KOPT-K1 (cell line): ENCODE measurements at regions not wholly inside any gene's neighbourhood (a gene's known extent, or its start where the extent isn't known, plus 50 kb on each side); places are given as distances from the start of the nearest gene placed in this dataset.

Source experiments
- H3K27ac ChIP-seq: fragments of 200-600 bp; sonication (generic); 2 replicates; pipeline ENCODE4 v1.5.1; 2016; ENCODE audit warnings: antibody characterized with exemption, mild to moderate bottlenecking, low read depth, low read length; ENCODE audit not compliant: poor library complexity, severe bottlenecking
- H3K36me3 ChIP-seq: fragments of 200-600 bp; sonication (generic); 2 replicates; pipeline ENCODE4 v1.5.1; 2017; ENCODE audit warnings: antibody characterized with exemption, mild to moderate bottlenecking, low read length, moderate library complexity; ENCODE audit not compliant: insufficient read depth
- H3K9me3 ChIP-seq: fragments of 200-600 bp; sonication (generic); 2 replicates; pipeline ENCODE4 v1.5.1; 2017; ENCODE audit warnings: antibody characterized with exemption, low read length, mild to moderate bottlenecking; ENCODE audit not compliant: insufficient read depth, poor library complexity, severe bottlenecking

DNA sequence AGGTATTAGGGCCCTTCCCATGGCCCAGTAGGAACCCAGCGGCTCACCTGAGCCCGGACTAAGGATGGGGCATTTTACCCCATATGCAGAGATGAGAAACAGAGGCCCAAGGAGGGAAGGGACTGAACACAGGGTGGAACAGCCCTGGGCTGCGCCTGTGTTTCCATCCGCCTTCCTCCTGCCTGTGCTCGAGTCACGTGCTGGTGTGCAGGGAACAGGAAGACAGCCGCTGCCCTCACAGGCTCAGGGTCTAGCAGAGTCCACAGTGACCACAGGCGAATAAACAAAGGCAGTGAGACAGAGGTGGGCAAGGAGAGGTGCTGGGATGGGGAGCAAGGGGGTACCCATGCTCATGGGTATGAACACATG, 129.4 kb downstream of the C9orf50 start:
- H3K9me3 ChIP-seq, result no peaks in the 10 kb centered on the region
- H3K36me3 ChIP-seq, result no peaks in the 10 kb centered on the region
- no peak overlapping the region for H3K27ac ChIP-seq

DNA sequence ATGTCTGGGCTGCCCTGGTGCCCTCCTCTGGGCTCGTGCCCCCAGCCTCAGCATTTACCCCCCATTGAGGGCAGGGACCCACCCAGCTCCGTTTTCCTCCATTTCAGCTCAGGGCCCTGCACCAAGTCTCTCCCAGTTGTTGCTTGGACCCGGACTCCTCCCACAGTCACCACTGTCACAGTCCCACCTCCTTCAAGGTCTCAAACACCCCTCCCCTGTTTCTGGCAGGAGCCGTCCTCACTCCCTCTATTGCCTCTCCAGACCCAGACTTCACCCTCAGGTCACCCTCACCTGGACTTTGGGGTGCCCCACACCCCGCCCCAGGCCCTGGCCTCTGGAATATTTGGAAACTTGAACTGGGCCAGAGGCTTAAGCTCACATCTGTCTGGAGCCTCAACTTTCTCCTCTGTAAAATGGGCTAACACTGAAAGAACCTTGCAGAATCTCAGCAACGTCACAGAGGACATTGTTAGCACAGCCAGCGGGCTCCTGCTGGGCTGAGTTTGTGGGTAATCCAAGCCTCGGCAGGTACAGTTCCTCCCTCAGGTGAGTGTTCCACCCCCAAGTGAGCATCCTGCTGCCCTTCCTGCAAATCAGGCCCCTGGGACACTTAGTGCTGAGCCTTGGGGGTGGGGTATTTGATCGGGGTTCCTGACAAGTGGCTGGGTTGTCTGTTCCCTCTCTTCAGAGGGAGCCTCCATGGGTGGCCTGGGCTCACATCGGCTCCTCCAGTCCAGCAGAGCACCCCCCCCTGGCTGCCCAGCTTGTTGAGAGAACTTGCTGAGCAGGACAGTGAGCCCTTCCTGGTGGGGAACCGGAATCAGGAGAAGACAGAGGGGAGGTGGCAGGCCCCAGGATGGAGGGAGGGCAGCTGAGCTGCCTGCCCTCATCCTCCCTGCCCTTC, 130.1 kb downstream of the C9orf50 start:
- no peaks in the 10 kb centered on the region for H3K36me3 ChIP-seq
- H3K9me3 ChIP-seq, result no peaks in the 10 kb centered on the region
- H3K27ac ChIP-seq, result no peak overlapping the region

DNA sequence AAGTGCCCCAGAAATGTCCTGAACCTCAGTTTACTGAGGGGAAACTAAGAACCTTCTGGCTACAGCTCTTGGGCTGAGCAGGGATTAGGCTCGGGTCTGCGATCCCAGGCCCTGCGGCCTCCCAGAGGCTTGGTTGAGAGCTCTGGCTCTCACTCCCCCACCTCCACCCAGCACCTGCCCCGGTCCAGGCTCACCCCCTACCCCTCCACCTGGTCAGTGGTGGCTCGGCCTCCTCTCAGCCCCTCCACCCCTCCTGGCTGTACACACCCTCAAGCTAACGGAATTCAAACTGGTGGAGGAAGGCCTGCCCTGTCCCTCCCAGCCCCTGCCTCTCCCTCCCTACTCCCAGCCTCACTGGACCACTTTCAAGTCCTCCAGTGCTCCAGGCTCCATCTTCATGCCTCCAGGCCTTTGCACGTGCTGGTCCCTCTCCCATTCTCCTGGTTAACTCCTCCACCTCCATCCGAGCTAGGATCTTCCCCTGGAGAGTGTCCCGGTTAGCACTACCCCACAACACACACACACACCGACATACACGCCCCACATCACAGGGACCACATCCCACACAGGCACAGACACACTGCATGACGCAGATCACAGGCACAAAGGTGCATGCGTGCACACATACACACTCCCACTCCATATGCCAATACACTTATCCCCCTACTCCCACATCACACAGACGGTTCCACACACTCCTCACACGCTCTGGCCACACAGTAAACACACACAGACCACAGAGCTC, 130.9 kb downstream of the C9orf50 start:
- Histone ChIP-seq H3K27ac (no peak overlapping the region), H3K36me3 (no peaks in the 10 kb centered on the region), H3K9me3 (no peaks in the 10 kb centered on the region)

DNA sequence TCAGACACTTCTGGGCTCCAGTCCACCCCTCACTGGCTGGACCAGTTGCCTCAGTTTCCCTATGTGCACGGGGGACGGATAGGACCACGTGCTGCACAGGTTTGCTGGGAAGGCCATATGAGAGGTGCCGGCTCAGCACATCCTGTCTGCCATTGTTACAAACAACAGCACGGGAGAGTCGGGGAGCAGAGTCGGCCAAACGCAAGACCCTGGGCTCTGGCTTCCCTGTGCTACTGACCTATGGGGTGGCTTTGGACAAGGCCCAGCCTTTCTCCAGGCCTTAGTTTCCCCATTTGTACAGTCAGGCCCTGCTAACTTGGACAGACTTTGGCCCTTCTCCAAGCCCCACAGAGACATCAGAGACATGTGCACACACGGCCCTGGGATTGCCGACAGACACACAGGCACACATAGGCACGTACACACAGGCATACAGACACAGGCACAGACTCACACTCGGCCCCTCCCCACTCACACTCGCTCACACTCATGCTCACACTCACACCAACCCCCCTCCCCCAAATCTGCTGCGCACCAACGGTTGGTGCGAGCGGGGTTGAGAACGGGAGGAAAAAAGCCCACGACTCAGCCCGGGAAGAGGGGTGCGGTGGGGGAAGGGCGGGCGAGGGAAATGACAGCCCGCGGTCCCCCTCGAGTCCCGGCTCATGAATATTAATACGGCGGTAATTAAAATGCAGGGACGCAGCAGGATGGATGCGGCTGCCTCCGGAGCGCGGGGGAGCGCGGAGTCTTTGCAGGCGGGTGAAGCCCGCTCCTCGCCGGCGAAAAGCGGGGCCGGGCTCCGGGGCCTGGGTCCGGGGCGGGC, 133.0 kb downstream of the C9orf50 start:
- no peaks in the 10 kb centered on the region for H3K36me3 ChIP-seq
- no peaks in the 10 kb centered on the region for H3K9me3 ChIP-seq
- no peak overlapping the region for H3K27ac ChIP-seq

DNA sequence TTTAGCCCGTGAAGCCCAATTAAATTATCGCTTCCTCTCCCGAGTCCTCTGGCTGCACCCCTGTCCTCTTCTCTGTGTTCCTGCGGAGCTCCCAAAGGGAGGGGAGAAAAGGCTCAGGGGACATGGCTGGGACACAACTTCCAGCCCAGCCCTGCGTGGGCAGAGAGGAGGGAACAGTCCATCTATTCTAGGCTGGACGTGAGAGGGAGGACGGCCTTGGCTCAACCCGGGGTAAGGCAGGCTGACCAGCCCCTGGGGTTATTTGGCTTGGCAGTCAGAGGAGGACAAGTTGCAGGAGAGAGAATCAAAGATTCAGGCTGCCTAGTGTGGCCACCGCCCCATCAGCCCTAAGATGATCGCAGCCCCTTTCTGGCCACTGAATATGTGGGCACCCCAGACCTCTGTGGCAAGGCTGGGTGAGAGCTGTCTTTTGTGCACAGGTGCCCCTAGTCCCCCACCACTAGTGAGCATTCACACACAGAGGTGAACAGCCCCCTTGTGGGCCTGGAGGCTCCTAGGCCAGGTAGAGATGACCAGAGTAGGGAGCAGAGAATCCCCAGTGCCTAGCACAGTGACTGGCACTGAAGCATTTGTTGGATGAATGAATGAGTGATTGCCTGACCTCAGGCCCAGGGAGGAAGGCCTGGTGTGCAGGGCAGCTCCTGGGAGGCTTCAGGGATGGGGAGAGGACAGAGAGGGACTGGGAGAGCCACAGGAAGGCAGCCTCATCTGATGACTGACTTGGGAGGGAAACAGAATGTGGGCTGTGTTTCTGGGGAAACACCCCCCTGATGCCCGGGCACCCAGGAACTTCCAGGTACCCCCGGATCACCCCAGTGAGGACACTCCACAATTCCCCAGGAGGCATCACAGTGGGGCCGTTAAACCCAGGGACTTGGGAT, 133.9 kb downstream of the C9orf50 start:
- Histone ChIP-seq H3K27ac (no peak overlapping the region), H3K9me3 (no peaks in the 10 kb centered on the region), H3K36me3 (no peaks in the 10 kb centered on the region)

DNA sequence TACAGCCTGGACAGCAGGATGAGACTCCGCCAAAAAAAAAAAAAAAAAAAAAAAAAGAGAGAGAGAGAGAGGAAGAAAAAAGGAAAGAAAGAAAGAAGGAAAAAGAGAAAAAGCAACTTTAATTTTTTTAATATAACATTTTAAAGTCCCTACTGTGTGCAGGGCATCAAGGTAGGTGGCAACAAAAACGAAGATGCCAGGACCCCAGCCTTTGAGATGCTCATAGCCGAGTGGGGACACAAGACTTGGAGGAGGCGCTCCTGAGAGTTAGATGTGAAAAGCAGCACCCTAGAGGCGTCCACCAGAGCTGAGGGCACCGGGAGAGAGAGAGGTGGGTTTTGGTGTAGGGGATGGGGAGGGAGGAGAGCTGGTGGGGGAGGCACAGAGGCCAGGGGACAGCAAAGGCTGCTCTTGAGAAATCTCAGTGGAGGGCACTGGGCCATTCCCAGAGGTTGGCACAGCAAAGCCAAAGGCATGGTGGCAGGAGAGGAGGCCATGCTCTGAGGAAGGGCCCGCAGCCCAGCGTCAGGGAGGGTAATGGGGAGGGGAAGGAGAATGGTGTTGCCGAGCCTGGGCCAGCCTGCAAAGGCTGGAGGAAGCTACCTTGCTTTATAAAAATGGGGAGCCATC, 135.6 kb downstream of the C9orf50 start:
- Histone ChIP-seq H3K9me3 (no peaks in the 10 kb centered on the region), H3K27ac (no peak overlapping the region), H3K36me3 (no peaks in the 10 kb centered on the region)

DNA sequence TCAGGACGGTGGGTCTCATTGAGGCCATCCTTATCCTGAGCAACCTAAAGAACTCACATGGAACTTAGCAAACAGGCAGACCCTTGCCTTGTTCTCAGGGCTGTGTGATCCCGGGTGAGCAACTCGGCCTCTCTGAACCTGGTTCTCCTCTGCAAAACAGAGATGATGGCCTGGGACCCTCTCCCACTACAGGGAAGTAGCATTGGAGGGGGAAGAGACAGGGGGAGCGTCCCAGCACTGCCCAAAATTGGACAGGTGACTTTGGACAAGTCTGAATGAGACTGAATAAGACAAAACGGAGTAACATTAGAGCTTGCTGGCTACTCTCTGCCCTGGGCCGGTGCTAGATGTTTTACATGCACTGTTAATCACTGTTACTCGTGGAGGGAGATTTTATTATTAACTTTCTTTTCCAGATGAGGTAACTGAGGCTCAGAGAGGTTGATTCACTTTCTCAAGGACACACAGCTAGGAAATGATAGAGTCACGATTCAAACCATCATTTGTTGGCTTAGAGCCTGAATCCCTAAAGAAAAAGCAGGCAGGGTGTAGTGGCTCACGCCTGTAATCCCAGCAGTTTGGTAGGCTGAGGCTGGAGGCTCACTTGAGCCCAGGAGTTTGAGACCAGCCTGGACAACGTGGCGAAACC, 136.4 kb downstream of the C9orf50 start:
- no peaks in the 10 kb centered on the region for H3K36me3 ChIP-seq
- no peak overlapping the region for H3K27ac ChIP-seq
- no peaks in the 10 kb centered on the region for H3K9me3 ChIP-seq

DNA sequence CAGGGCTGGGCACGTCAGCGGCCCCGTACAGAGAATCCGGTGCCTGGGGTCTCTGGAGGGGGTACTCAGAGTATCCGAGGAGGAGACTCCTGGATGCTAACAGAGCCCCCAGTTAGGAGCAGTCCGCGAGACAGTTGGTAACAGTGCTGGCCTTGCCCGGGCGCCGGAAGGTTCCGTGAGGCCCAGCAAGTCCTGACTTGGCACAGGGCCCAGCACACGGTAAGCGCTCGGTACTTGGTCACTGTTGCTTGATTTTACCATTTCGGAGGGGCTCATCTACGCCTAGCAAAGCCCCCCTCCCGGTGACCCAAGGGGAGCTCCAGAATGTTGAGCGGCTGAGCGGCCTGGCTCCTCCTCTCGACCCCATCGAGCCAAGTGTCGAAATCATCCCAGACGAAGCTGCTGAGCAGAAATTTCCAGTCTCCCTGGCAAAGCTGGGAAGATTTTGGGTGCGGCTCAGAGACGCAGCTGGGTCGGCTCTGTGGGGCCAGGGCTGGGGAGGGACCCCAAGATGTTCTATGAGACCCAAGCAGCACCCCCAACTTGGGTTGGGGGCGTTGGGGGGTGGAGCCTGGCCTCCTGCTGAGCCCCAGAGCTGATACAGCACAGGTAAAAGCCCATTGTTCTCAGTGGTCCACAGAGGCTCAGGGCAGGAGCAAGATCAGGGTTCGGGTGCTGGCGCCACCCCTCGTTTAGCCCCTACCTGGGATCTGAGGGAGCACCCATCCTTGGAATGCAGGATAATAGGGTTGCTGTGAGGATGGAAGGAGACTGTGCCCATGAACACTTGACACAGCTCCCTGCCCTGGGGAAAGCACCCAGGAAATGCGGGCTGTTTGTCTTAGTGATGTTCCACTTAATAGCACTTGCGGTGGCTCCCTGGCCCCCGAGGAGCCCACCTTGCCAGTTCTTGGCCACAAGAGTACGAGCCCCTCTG, 137.2 kb downstream of the C9orf50 start:
- H3K9me3 ChIP-seq, result no peaks in the 10 kb centered on the region
- no peaks in the 10 kb centered on the region for H3K36me3 ChIP-seq
- no peak overlapping the region for H3K27ac ChIP-seq

DNA sequence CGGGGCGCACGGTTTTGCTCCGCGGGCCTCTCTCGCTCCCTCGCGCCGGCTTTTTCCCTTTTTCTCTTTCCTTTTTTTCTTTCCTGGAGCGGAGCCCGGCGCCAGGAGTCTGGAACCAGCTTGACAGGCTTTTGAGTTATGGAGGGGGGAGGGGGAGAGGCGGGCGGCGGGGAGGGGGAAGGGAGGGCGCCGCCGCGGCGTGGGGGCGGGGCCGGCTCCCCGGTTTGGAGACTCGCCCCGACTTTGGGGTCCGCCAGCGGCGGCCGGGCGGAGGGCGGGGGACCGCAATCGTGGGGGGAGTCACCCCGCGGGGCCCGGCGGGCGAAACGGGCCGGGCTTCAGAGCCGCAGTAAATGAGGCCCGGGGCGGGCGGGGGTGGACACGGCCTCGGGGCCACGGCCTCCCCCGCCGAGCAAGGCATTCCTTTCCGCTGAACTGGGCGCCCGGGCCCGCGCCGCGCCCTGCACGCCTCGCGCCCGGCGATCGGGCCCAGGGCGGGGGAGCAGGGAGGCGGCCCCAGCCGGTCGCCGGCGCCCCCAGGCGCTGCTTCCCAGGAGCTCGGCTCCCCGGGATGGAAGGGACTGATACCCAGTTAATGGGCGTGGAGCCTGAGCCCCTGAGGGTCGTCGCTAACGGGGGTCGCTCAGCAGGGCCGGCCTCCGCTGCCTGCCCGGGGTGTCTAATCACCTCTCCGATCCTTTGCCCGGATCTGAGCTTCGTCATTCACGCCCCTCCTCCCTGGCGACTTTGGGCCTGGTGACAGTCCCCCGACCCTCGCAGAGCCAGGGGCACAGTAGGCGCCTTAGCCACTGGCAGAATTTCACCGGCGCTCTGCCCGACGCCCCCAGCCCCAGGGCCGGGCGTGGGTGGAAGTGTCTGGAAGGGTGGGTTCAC, 138.1 kb downstream of the C9orf50 start:
- Histone ChIP-seq H3K9me3 (no peaks in the 10 kb centered on the region), H3K36me3 (no peaks in the 10 kb centered on the region), H3K27ac (no peak overlapping the region)

DNA sequence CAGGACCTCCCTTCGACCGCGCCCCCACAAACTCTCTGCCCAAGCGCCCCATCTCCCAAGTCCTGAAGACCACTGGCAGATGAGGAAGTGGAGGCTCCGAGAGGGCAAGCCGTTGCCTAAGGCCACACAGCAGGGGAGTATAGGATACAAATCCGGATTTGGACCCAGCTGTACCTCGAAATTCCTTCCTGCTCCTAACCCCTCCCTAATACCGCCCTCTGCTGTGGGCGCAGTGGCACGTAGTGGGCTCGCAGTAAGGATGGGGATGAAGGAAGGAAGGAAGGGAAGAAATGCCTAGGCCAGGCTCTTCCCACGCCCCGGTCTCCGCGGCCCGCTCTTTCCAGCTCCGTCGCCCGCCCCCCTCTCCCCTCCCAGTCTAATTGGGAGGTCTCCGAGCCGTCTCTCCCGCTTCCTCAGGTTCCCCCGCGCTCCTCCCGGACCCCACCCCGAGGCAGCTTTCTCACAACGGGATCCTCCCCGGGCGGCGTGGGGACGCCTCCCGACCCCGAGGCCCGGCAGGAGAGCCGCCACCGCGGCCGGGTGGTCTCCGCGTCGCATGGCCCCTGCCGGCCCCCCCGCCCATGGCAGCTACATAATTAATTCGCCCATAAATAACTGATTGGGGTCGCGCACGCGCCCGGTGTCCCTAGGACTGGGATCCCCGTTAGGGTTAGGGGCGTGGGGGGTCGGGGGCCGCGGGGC, 138.9 kb downstream of the C9orf50 start:
- H3K27ac ChIP-seq, result no peak overlapping the region
- no peaks in the 10 kb centered on the region for H3K9me3 ChIP-seq
- H3K36me3 ChIP-seq, result no peaks in the 10 kb centered on the region

DNA sequence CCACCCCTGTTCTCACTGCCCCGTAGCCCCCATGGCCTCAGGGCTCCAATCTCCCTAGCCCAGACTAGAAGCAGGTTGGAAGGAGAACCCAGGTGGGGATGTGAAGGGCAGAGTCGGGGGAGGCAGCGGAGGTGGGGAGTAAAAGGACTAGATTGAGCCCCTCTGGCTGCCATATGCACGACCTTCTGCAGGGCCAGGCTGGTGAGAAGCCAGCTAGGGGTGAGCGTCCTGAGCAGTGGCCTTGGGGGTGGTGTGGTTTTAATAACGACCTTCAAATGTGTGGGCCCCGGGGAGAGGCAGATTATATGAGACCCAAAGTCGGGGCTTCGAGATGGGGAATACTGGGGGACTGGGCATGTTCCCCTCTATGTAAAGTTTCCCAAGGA, 139.5 kb downstream of the C9orf50 start:
- Histone ChIP-seq H3K9me3 (no peaks in the 10 kb centered on the region), H3K27ac (no peak overlapping the region), H3K36me3 (no peaks in the 10 kb centered on the region)

DNA sequence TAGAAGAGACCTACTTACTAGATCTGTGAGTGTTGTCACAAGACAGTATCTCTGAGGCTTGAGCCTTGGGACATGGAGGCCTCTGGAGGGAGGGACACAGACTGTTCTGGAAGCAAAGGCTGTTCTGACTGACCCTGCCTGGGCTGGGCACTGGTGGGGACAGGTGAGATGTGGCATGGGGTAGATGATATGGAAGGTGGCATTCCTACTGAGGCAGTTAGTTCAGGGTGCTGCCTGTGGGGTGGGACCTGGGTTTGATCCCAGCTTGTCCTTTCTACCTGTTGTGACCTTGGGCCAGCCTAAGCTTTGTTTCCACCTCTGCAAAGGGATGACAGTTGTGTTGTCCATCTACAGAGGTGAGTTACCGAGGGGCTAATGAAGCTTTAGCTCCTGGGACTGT, 140.2 kb downstream of the C9orf50 start:
- Histone ChIP-seq H3K9me3 (no peaks in the 10 kb centered on the region), H3K36me3 (no peaks in the 10 kb centered on the region), H3K27ac (no peak overlapping the region)
